Astrocyte (in vitro differentiated cells and primary cell): ENCODE measurements at regions not wholly inside any gene's neighbourhood (a gene's known extent, or its start where the extent isn't known, plus 50 kb on each side); places are given as distances from the start of the nearest gene placed in this dataset.

Experiments
- CTCF ChIP-seq: IDR thresholded peaks from 2 replicates; pipeline ENCODE4 v1.5.1; 2011; ENCODE audit warnings: low read depth, mild to moderate bottlenecking, inconsistent platforms, low read length, moderate library complexity; ENCODE audit not compliant: insufficient read depth
- EZH2 ChIP-seq: IDR thresholded peaks from 2 replicates; pipeline ENCODE4 v1.6.1; 2012; ENCODE audit warnings: mild to moderate bottlenecking, low read length, inconsistent platforms; ENCODE audit not compliant: insufficient read depth

- no peak for TF ChIP-seq CTCF
- no peak for TF ChIP-seq EZH2
Measured at GRCh38 chr6:2526766-2527165, 224.0 kb downstream of the MYLK4 start.
